BLaER1 treated with 17β-estradiol and CSF1 and Interleukin-3, amounts not matched to agents 10 nM and 100 nM (cell line): ENCODE measurements at regions not wholly inside any gene's neighbourhood (a gene's known extent, or its start where the extent isn't known, plus 50 kb on each side); places are given as distances from the start of the nearest gene placed in this dataset.

Experiments
- H3K27ac ChIP-seq, 11 experiments: shearing (Covaris generic); formaldehyde crosslinking; 2 replicates each; pipeline ENCODE4 v1.8.1; 2022
- H3K27me3 ChIP-seq, 11 experiments: shearing (Covaris generic); formaldehyde crosslinking; 2 replicates each; pipeline ENCODE4 v1.8.1; 2022
- H3K36me3 ChIP-seq, 11 experiments: shearing (Covaris generic); formaldehyde crosslinking; 2 replicates each; pipeline ENCODE4 v1.8.1; 2022
- H3K4me1 ChIP-seq, 10 experiments: shearing (Covaris generic); formaldehyde crosslinking; 2 replicates each; pipeline ENCODE4 v1.8.1; 2022
- H3K4me2 ChIP-seq, 11 experiments: shearing (Covaris generic); formaldehyde crosslinking; 2 replicates each; pipeline ENCODE4 v1.8.1; 2022
- H3K4me3 ChIP-seq, 10 experiments: shearing (Covaris generic); formaldehyde crosslinking; 2 replicates each; pipeline ENCODE4 v1.8.1; 2022
- H3K9ac ChIP-seq, 11 experiments: shearing (Covaris generic); formaldehyde crosslinking; 2 replicates each; pipeline ENCODE4 v1.8.1; 2022
- H3K9me3 ChIP-seq, 11 experiments: shearing (Covaris generic); formaldehyde crosslinking; replicated peaks in 1 of 11; 2 replicates each; pipeline ENCODE4 v1.8.1; 2022
- H4K20me1 ChIP-seq, 11 experiments: shearing (Covaris generic); formaldehyde crosslinking; 2 replicates each; pipeline ENCODE4 v1.8.1; 2022
- Cebpa-rat ChIP-seq, 11 experiments: shearing (Covaris generic); IDR thresholded peaks; 2 replicates each; pipeline ENCODE4 v1.8.1; 2022

DNA sequence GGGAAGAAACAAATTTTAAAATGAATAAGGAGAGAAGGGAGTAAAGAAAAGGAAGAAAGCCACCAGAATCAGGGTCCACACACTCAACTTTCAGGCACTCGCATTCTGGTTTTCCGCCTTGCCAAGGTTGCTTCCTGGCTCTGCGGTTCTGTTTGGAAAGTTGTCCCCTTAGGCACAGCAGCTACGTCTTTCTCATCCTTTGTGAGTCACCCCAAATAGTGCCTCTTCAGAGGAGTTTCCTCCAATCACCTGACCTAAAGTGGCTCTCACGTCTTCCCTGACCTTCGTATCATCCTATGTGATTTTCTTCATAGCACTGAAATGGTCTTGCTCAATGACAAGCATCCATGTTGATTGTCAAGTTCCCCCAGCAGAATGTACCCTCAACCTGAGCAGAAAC is 99.5 kb upstream of the TMCC3 start:
- no peak overlapping the region for H3K27ac ChIP-seq
- no peaks in the 10 kb centered on the region for H4K20me1 ChIP-seq
- no peak for TF ChIP-seq Cebpa-rat (IDR thresholded peaks at IDR 0.05)
- no peaks in the 10 kb centered on the region for H3K4me1 ChIP-seq
- no peak overlapping the region for H3K4me2 ChIP-seq
- H3K36me3 ChIP-seq, result no peaks in the 10 kb centered on the region
- H3K27me3 ChIP-seq, result no peaks in the 10 kb centered on the region
- no peak overlapping the region for H3K4me3 ChIP-seq
- no peak overlapping the region for H3K9ac ChIP-seq
- H3K9me3 ChIP-seq, result no peaks in the 10 kb centered on the region; a peak in 1 of 22 replicates

DNA sequence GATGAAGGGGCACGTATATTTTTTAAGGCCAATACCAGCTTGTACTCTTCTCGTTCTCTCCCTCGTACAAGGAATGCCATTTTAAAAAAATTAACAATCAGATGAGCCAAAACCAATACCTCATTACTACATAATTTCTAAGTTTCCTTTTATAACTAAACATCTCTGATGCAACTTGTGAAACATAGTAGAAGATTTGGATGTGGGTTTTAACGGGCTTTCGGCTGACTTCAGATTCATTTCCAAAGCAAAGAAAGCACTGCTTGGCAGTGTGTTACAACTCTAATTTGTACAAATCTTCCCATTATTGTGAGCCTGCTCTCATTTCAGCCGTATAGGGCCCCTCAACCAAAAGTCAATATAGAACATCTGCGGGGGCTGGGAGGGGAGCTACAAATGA is 99.1 kb upstream of the TMCC3 start:
- no peak overlapping the region for H3K4me2 ChIP-seq
- no peaks in the 10 kb centered on the region for H3K4me1 ChIP-seq
- H3K9me3 ChIP-seq, result no peaks in the 10 kb centered on the region; a peak in 1 of 22 replicates
- no peak overlapping the region for H3K4me3 ChIP-seq
- H3K9ac ChIP-seq, result no peak overlapping the region
- no peaks in the 10 kb centered on the region for H3K27me3 ChIP-seq
- no peak overlapping the region for H3K27ac ChIP-seq
- no peaks in the 10 kb centered on the region for H4K20me1 ChIP-seq
- H3K36me3 ChIP-seq, result no peaks in the 10 kb centered on the region
- TF ChIP-seq Cebpa-rat (IDR thresholded peaks at IDR 0.05), result no peak

DNA sequence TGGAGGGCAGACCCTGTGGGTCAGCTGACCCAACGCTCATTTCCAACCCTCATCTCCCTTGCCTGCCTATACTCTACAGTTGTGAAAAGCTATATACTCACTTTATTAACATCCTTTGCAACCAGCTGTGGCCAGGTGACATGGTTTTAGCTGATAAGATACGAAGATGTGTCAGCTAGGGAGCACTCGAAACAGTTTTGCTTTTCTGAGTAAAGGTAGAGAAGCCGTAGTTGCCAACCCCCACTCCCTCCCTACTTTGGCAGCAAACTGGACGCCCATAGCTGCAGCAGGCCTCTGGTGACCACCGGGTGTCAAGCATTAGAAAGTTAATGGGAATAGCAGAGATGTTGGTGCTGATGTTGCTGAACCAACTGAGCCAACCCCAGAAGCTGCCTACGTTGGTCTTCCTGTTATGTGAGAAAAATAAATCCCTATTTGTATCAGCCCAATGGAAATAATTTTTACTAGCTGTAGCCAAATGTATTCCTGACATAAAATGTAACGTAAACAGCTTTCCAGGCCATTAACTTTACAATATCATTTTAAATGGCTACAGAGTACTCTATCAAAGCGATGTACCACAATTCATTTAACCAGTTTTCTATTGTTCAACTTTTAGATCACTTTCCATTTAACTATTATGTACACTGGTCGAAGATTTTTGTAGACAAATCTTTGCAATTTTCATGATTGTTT is 98.5 kb upstream of the TMCC3 start:
- no peaks in the 10 kb centered on the region for H4K20me1 ChIP-seq
- H3K4me2 ChIP-seq, result no peak overlapping the region
- no peak for TF ChIP-seq Cebpa-rat (IDR thresholded peaks at IDR 0.05)
- H3K4me3 ChIP-seq, result no peak overlapping the region
- no peaks in the 10 kb centered on the region; a peak in 1 of 22 replicates for H3K9me3 ChIP-seq
- H3K27ac ChIP-seq, result no peak overlapping the region
- H3K27me3 ChIP-seq, result no peaks in the 10 kb centered on the region
- H3K36me3 ChIP-seq, result no peaks in the 10 kb centered on the region
- no peaks in the 10 kb centered on the region for H3K4me1 ChIP-seq
- no peak overlapping the region for H3K9ac ChIP-seq

DNA sequence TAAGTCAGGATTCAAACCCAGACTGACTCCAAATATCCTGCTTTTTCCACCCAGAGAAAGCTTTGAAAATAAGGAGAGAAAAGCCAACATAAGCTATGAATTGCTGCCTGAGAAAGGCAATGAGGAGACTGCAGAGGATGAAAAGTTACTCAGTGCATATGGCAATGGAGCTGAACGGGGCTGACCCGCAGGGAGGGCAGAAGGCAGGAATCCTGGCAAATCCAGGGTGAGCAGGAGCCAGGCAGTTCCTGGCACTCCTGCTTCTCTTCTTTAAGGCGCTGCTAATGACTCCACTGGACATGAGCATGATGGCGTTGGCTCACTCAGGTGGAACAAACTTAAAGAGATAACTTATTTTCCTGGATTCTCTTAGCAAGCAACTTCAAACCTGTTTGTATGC is 95.2 kb upstream of the TMCC3 start:
- Histone ChIP-seq H3K4me1 (no peaks in the 10 kb centered on the region), H3K9me3 (no peaks in the 10 kb centered on the region; a peak in 1 of 22 replicates), H3K4me3 (no peak overlapping the region), H3K9ac (no peak overlapping the region), H3K27ac (no peak overlapping the region), H3K36me3 (no peaks in the 10 kb centered on the region), H4K20me1 (no peaks in the 10 kb centered on the region), H3K27me3 (no peaks in the 10 kb centered on the region), H3K4me2 (no peak overlapping the region)
- no peak for TF ChIP-seq Cebpa-rat (IDR thresholded peaks at IDR 0.05)

DNA sequence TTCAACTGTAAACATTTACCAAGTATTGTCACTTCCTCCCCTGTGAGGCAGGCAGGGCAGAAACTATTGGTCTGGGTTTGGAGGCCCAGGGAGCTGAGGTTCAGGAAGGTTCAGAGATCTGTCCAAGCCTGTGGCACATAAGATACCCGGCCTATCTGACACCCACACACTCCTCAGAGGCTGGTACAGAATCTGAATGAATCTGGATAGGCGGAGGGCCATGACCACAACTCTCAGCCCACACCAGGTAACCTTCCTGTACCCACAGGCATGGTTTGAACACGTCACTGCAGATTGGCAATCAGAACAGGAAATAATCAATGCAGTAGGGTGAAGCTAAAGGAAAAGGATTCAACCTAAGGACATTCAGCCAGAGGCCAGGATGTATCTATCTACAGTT is 92.8 kb upstream of the TMCC3 start:
- no peaks in the 10 kb centered on the region for H3K36me3 ChIP-seq
- H3K4me1 ChIP-seq, result no peaks in the 10 kb centered on the region
- H3K4me3 ChIP-seq, result no peak overlapping the region

DNA sequence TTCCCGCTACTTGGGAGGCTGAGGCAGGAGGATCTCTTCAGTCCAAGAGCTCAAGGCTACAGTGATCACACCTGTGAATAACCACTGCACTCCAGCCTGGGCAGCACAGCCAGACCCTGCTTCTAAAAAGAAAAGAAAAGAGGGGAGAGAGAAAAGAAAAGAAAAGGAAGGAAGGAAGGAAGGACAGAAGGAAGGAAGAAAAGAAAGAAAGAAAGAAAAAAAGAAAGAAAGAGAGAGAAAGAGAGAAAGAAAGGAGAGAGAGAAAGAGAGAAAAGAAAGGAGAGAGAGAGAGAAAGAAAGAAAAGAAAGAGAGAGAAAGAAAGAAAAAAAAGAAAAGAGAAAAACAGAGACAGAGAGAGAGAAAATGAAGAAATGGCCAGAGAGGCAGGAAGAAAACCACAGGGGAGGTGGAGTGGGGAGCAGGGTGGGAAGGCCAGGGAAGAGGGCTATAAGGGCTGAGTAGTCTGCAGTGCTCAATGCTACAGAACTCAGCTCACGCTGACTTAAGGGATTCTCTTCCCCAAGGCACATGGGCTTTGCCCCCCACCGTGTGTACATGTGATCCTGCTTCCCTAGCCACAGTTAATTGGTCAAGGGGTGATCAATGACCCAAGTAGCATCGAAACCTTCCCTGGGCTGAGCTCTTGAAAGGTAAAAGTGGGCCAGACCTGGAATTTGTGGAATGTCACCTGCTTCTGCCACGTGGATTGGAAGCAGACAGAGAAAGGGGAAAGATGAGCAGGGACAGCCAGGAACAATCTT is 90.4 kb upstream of the TMCC3 start:
- TF ChIP-seq Cebpa-rat (IDR thresholded peaks at IDR 0.05), result no peak
- Histone ChIP-seq H3K27me3 (no peaks in the 10 kb centered on the region), H3K9ac (no peak overlapping the region), H3K9me3 (no peaks in the 10 kb centered on the region), H3K4me1 (no peaks in the 10 kb centered on the region), H3K4me2 (no peak overlapping the region), H3K36me3 (no peaks in the 10 kb centered on the region), H3K4me3 (no peak overlapping the region), H3K27ac (no peak overlapping the region), H4K20me1 (no peaks in the 10 kb centered on the region)

More for the DNA sequence above, 92.8 kb upstream of the TMCC3 start:
- no peak overlapping the region for H3K4me2 ChIP-seq
- no peaks in the 10 kb centered on the region; a peak in 1 of 22 replicates for H3K9me3 ChIP-seq
- TF ChIP-seq Cebpa-rat (IDR thresholded peaks at IDR 0.05), result no peak
- no peaks in the 10 kb centered on the region for H4K20me1 ChIP-seq
- no peak overlapping the region for H3K27ac ChIP-seq
- H3K27me3 ChIP-seq, result no peaks in the 10 kb centered on the region
- H3K9ac ChIP-seq, result no peak overlapping the region

DNA sequence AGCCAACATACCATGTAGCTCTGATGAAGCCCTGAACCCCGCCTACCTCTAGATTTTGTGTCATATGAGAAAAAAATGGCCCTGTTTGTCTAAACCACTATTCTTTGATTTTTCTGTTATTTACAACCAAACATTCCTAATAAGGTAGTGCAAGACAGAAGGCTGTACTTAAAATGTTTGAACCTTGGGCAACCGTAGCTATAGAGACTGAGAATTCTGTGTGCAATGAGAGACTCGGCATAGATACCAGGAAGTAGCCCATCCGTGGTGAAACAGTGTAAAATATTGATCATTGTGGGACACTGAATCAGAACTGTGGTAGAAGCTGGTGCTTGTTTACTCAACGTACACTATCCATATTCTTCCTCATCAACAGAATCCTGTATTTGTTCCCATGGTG is 86.5 kb upstream of the TMCC3 start:
- no peaks in the 10 kb centered on the region for H3K27me3 ChIP-seq
- no peak overlapping the region for H3K4me2 ChIP-seq
- H3K36me3 ChIP-seq, result no peaks in the 10 kb centered on the region

DNA sequence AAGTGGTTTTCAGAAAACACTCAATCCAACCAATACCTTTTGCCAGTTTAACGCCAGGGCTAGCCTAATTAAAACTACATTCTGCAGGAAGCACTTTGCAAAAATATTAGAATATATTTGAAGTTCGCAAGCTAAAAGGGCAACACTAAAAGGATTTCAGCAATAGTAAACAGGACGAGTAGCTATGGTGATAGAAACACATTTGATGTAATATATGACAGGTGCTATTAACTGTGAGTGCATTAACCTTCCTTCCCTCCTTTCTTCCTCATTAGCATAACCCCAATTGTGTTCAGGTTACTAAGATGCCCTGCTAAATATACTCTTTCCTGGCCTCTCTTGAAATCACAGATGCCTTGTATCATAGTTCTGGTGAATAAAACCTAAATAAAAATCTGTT is 85.6 kb upstream of the TMCC3 start:
- H3K36me3 ChIP-seq, result no peaks in the 10 kb centered on the region
- no peaks in the 10 kb centered on the region for H3K4me1 ChIP-seq
- H3K27me3 ChIP-seq, result no peaks in the 10 kb centered on the region
- no peaks in the 10 kb centered on the region for H4K20me1 ChIP-seq
- no peak for TF ChIP-seq Cebpa-rat (IDR thresholded peaks at IDR 0.05)
- H3K4me3 ChIP-seq, result no peak overlapping the region
- peaks cover 0 to under 1% (median 0%) of the 10 kb centered on the region in 11 experiments; a peak in 1 of 22 replicates for H3K9me3 ChIP-seq
- H3K27ac ChIP-seq, result no peak overlapping the region
- no peak overlapping the region for H3K9ac ChIP-seq
- H3K4me2 ChIP-seq, result no peak overlapping the region

More for the DNA sequence above, 86.5 kb upstream of the TMCC3 start:
- no peaks in the 10 kb centered on the region for H3K9me3 ChIP-seq
- H3K27ac ChIP-seq, result no peak overlapping the region
- no peak overlapping the region for H3K4me3 ChIP-seq
- H4K20me1 ChIP-seq, result no peaks in the 10 kb centered on the region
- no peaks in the 10 kb centered on the region for H3K4me1 ChIP-seq
- TF ChIP-seq Cebpa-rat (IDR thresholded peaks at IDR 0.05), result no peak
- H3K9ac ChIP-seq, result no peak overlapping the region

DNA sequence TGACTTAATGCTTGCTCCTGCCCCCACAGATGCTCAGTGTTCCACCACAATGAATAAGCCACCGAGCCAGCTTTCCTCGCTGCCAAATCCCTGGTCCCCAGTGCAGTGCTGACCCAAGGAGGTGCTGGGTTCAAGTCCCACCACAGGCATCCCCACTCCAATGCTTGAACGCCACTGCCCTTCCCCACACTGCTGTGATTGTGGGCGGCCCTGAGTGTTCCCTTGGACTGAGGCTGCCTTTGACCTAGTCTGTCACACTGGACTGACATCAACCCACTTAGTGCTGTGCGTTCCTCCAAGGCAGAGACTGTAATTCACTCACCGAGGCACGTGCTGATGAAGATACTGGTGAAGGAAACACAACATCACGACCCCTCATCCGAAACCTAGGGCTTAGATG is 83.4 kb upstream of the TMCC3 start:
- no peaks in the 10 kb centered on the region for H4K20me1 ChIP-seq
- no peak overlapping the region for H3K27ac ChIP-seq
- no peaks in the 10 kb centered on the region for H3K27me3 ChIP-seq
- no peak overlapping the region for H3K9ac ChIP-seq
- TF ChIP-seq Cebpa-rat (IDR thresholded peaks at IDR 0.05), result no peak
- peaks cover 13 to 20% (median 16%) of the 10 kb centered on the region in 11 experiments; a peak in 18 of 22 replicates for H3K9me3 ChIP-seq
- no peaks in the 10 kb centered on the region for H3K36me3 ChIP-seq
- H3K4me2 ChIP-seq, result no peak overlapping the region
- no peak overlapping the region for H3K4me3 ChIP-seq
- no peaks in the 10 kb centered on the region for H3K4me1 ChIP-seq
